ENCODE measurements at regions not wholly inside any gene's neighbourhood (a gene's known extent, or its start where the extent isn't known, plus 50 kb on each side); places are given as distances from the start of the nearest gene placed in this dataset.

GRCh38 chr18:10076502-10077030 lies 162.8 kb downstream of the VAPA start:
- TF ChIP-seq CTCF (IDR thresholded peaks at IDR 0.05; ENCODE audit: insufficient read depth, low read depth, low read length), result no peak
- no peak overlapping the region for H3K4me3 ChIP-seq (ENCODE audit: low read depth, low read length)
- no peak for DNase-seq (ENCODE audit: low read depth)

DNA sequence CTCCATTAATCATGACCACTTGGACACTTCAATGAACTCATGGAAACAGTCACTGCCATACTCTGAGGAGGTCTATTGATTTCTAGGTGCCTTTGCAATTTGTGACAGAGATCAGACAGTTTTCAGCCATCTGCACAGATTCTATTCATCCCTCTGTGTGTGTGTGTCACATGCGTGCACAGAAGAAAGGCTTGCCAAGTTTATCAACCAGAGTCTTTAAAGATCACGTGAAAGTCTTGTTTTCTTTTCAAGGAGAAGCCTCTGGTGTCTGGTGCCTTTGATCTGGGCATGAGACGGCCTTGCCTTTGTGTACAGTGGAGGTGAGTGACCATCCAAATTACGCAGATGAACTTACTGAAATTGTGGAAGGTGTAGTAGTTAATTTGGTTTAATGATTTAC lies 164.2 kb downstream of the VAPA start:
- no peak for TF ChIP-seq CTCF (IDR thresholded peaks at IDR 0.05; ENCODE audit: insufficient read depth, low read depth, low read length)
- DNase-seq (ENCODE audit: low read depth), result no peak
- H3K4me3 ChIP-seq (ENCODE audit: low read depth, low read length), result no peak overlapping the region

- DNase-seq (ENCODE audit: low read depth), result no peak
- H3K4me3 ChIP-seq (ENCODE audit: low read depth, low read length), result no peak overlapping the region
- no peak for TF ChIP-seq CTCF (IDR thresholded peaks at IDR 0.05; ENCODE audit: insufficient read depth, low read depth, low read length)
These were observed 166.6 kb downstream of the VAPA start for GRCh38 chr18:10080372-10080771.

DNA sequence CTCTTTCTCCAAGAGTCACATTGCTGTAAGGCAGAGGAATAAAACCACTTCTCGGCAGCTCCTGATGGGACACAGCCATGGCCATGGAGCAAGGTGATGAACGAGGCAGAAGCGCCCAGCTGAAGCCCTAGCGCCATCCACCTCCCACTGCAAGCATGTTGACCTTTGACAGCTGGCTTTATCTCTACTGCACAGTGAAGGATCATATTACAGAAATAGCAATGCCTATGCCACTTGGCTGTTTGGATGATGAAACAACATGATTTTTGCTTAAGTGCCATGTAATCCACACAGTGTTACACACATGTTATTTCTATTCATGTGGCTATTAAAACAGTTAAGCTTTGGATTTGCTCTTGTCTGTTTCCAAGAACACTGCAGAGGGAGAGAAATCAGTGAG lies 167.7 kb downstream of the VAPA start:
- no peak for TF ChIP-seq CTCF (IDR thresholded peaks at IDR 0.05; ENCODE audit: insufficient read depth, low read depth, low read length)
- DNase-seq (ENCODE audit: low read depth), result peak; percentile 66
- no peak overlapping the region for H3K4me3 ChIP-seq (ENCODE audit: low read depth, low read length)

GRCh38 chr18:10085416-10085815 lies 171.6 kb downstream of the VAPA start:
- peak; percentile 61 for DNase-seq (ENCODE audit: low read depth)
- no peak overlapping the region for H3K4me3 ChIP-seq (ENCODE audit: low read depth, low read length)
- no peak for TF ChIP-seq CTCF (IDR thresholded peaks at IDR 0.05; ENCODE audit: insufficient read depth, low read depth, low read length)

DNA sequence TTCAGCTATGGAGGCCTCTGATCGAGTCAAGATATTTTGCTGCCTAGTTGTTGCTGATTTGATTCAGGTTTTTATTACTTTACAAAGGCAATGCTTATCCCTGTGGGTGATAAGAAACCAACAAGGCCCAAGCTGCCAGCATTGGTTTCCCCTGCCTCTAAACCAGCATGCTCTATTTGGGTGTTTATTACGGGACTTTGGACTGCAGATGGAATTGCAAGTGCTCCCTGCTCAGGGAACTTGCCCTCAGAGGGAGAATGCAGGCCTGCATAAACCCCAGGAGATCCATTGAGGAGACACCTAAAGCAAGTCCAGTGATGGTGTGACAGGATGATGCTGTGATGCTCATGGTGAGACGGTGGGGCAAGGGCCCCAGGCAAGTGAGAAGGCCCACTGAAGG lies 172.1 kb downstream of the VAPA start:
- H3K4me3 ChIP-seq (ENCODE audit: low read depth, low read length), result no peak overlapping the region
- no peak for TF ChIP-seq CTCF (IDR thresholded peaks at IDR 0.05; ENCODE audit: insufficient read depth, low read depth, low read length)
- DNase-seq (ENCODE audit: low read depth), result no peak
